ENCODE measurements at regions not wholly inside any gene's neighbourhood (a gene's known extent, or its start where the extent isn't known, plus 50 kb on each side); places are given as distances from the start of the nearest gene placed in this dataset.

GRCh38 chr16:5378531-5378930, 280.9 kb upstream of the EEF2KMT start:
- H3K27me3 Mint-ChIP-seq (ENCODE audit: low read depth): no peaks in the 10 kb centered on the region
- H3K9me3 Mint-ChIP-seq (ENCODE audit: low read depth): peaks cover 3% of the 10 kb centered on the region
- TF ChIP-seq CTCF (IDR thresholded peaks at IDR 0.05): no peak
- H3K4me3 Mint-ChIP-seq (ENCODE audit: unreplicated experiment): no peak overlapping the region
- no peaks in the 10 kb centered on the region for H3K4me1 Mint-ChIP-seq (ENCODE audit: low read depth)
- DNase-seq (ENCODE audit: low spot score): no peak
- H3K27ac Mint-ChIP-seq (ENCODE audit: unreplicated experiment): no peak overlapping the region
- H3K36me3 Mint-ChIP-seq (ENCODE audit: low read depth): no peaks in the 10 kb centered on the region

- Mint-ChIP-seq H3K4me3 (ENCODE audit: unreplicated experiment) (no peak overlapping the region), H3K27me3 (ENCODE audit: low read depth) (no peaks in the 10 kb centered on the region), H3K27ac (ENCODE audit: unreplicated experiment) (no peak overlapping the region), H3K36me3 (ENCODE audit: low read depth) (no peaks in the 10 kb centered on the region), H3K9me3 (ENCODE audit: low read depth) (no peaks in the 10 kb centered on the region), H3K4me1 (ENCODE audit: low read depth) (no peaks in the 10 kb centered on the region)
- TF ChIP-seq CTCF (IDR thresholded peaks at IDR 0.05): no peak
- no peak for DNase-seq (ENCODE audit: low spot score)
Observed at GRCh38 chr16:5377280-5377898, 279.8 kb upstream of the EEF2KMT start.

- TF ChIP-seq CTCF (IDR thresholded peaks at IDR 0.05): no peak
- DNase-seq (ENCODE audit: low spot score): no peak
- Mint-ChIP-seq H3K36me3 (ENCODE audit: low read depth) (no peaks in the 10 kb centered on the region), H3K4me3 (ENCODE audit: unreplicated experiment) (no peak overlapping the region), H3K27me3 (ENCODE audit: low read depth) (no peaks in the 10 kb centered on the region), H3K9me3 (ENCODE audit: low read depth) (peaks cover 6% of the 10 kb centered on the region), H3K27ac (ENCODE audit: unreplicated experiment) (no peak overlapping the region), H3K4me1 (ENCODE audit: low read depth) (no peaks in the 10 kb centered on the region)
Observed at GRCh38 chr16:5374184-5374583, 276.6 kb upstream of the EEF2KMT start.

GRCh38 chr16:5367951-5368350, 270.4 kb upstream of the EEF2KMT start:
- Mint-ChIP-seq H3K36me3 (ENCODE audit: low read depth) (no peaks in the 10 kb centered on the region), H3K9me3 (ENCODE audit: low read depth) (peaks cover 10% of the 10 kb centered on the region), H3K4me1 (ENCODE audit: low read depth) (peaks cover 4% of the 10 kb centered on the region), H3K27me3 (ENCODE audit: low read depth) (no peaks in the 10 kb centered on the region), H3K4me3 (ENCODE audit: unreplicated experiment) (no peak overlapping the region), H3K27ac (ENCODE audit: unreplicated experiment) (no peak overlapping the region)
- DNase-seq (ENCODE audit: low spot score): no peak
- no peak for TF ChIP-seq CTCF (IDR thresholded peaks at IDR 0.05)

GRCh38 chr16:5366126-5366525, 268.5 kb upstream of the EEF2KMT start:
- Mint-ChIP-seq H3K4me1 (ENCODE audit: low read depth) (peaks cover 4% of the 10 kb centered on the region), H3K27ac (ENCODE audit: unreplicated experiment) (no peak overlapping the region), H3K9me3 (ENCODE audit: low read depth) (peaks cover 8% of the 10 kb centered on the region), H3K4me3 (ENCODE audit: unreplicated experiment) (no peak overlapping the region), H3K27me3 (ENCODE audit: low read depth) (no peaks in the 10 kb centered on the region), H3K36me3 (ENCODE audit: low read depth) (no peaks in the 10 kb centered on the region)
- no peak for TF ChIP-seq CTCF (IDR thresholded peaks at IDR 0.05)
- DNase-seq (ENCODE audit: low spot score): no peak

All from chondrocyte (in vitro differentiated cells).